Endodermal cell (in vitro differentiated cells): ENCODE measurements at regions not wholly inside any gene's neighbourhood (a gene's known extent, or its start where the extent isn't known, plus 50 kb on each side); places are given as distances from the start of the nearest gene placed in this dataset.

Experiments used
- DNase-seq: peaks from one replicate; pipeline ENCODE4 v3.0.0-alpha.2; 2017
- H3K27ac ChIP-seq: 2 replicates; pipeline ENCODE4 v1.5.1; 2013; ENCODE audit warnings: mild to moderate bottlenecking, low read depth, low read length, moderate library complexity
- H3K27me3 ChIP-seq: 2 replicates; pipeline ENCODE4 v1.6.1; 2013; ENCODE audit warnings: mild to moderate bottlenecking, low read length, moderate library complexity; ENCODE audit not compliant: insufficient read depth, control insufficient read depth, poor library complexity, severe bottlenecking
- H3K36me3 ChIP-seq: 2 replicates; pipeline ENCODE4 v1.7.0; 2013; ENCODE audit warnings: mild to moderate bottlenecking, low read length, moderate library complexity; ENCODE audit not compliant: control insufficient read depth, insufficient read depth
- H3K4me1 ChIP-seq: one replicate; pipeline ENCODE4 v1.7.0; 2013; ENCODE audit warnings: low read length; ENCODE audit not compliant: control insufficient read depth, insufficient read depth
- H3K4me3 ChIP-seq: 2 replicates; pipeline ENCODE4 v1.5.1; 2013; ENCODE audit warnings: mild to moderate bottlenecking, low read length, moderate library complexity
- H3K9ac ChIP-seq: 2 replicates; pipeline ENCODE4 v1.6.1; 2013; ENCODE audit warnings: mild to moderate bottlenecking, low read length, moderate library complexity; ENCODE audit not compliant: poor library complexity, severe bottlenecking; ENCODE audit errors: extremely low read depth
- H3K9me3 ChIP-seq: 2 replicates; pipeline ENCODE4 v1.6.1; 2013; ENCODE audit warnings: mild to moderate bottlenecking, low read length, moderate library complexity; ENCODE audit not compliant: control insufficient read depth
- H3K27ac Mint-ChIP-seq: 2 replicates; pipeline ENCODE4 v1.8.0; 2020; ENCODE audit warnings: mixed read lengths
- H3K27me3 Mint-ChIP-seq: 2 replicates; pipeline ENCODE4 v1.8.0; 2021; ENCODE audit warnings: mild to moderate bottlenecking, mixed read lengths; ENCODE audit not compliant: insufficient read depth
- H3K36me3 Mint-ChIP-seq: 2 replicates; pipeline ENCODE4 v1.8.0; 2020; ENCODE audit warnings: low read depth, mixed read lengths
- H3K4me1 Mint-ChIP-seq: 2 replicates; pipeline ENCODE4 v1.8.0; 2020; ENCODE audit warnings: mixed read lengths
- H3K4me3 Mint-ChIP-seq: 2 replicates; pipeline ENCODE4 v1.8.0; 2020; ENCODE audit warnings: mild to moderate bottlenecking, moderate library complexity, mixed read lengths
- H3K9me3 Mint-ChIP-seq: 2 replicates; pipeline ENCODE4 v1.8.0; 2020; ENCODE audit warnings: mild to moderate bottlenecking, mixed read lengths
- CTCF ChIP-seq: fragments of 200-600 bp; sonication (generic); conservative IDR thresholded peaks from 2 replicates; pipeline ENCODE4 v1.5.0; 2021; ENCODE audit warnings: antibody characterized with exemption, mild to moderate bottlenecking
- WGBS, 2 experiments: methylation state at CpG; one replicate each; pipeline versions ENCODE4 v1.1.5 to v1.1.7; 2013; ENCODE audit warnings: missing lambda C conversion rate in 2 of 2, mixed read lengths in 1 of 2; ENCODE audit not compliant: insufficient coverage in 1 of 2, insufficient read length in 1 of 2; 5-methylcytosine and 5-hydroxymethylcytosine counted together

GRCh38 chr2:156748221-156748620 lies 312.0 kb downstream of the GPD2 start:
- no peaks in the 10 kb centered on the region for H3K9me3 ChIP-seq
- Mint-ChIP-seq H3K27me3 (no peaks in the 10 kb centered on the region), H3K4me1 (peaks cover 46% of the 10 kb centered on the region), H3K27ac (no peak overlapping the region), H3K9me3 (peaks cover 1% of the 10 kb centered on the region), H3K4me3 (no peak overlapping the region), H3K36me3 (peaks cover 5% of the 10 kb centered on the region)
- no peak overlapping the region for H3K9ac ChIP-seq
- no peak for DNase-seq
- no peak overlapping the region for H3K4me3 ChIP-seq
- WGBS, 2 experiments, result 82 to 86% methylated on average over 4 to 5 of the region's 5 CpGs
- peaks cover 15% of the 10 kb centered on the region for H3K36me3 ChIP-seq
- peaks cover 10% of the 10 kb centered on the region for H3K4me1 ChIP-seq
- no peak overlapping the region for H3K27ac ChIP-seq
- no peak for TF ChIP-seq CTCF
- no peaks in the 10 kb centered on the region for H3K27me3 ChIP-seq

- 81 to 96% methylated on average over 2 of the region's 2 CpGs for WGBS, 2 experiments
- no peak for TF ChIP-seq CTCF
- Mint-ChIP-seq H3K27me3 (no peaks in the 10 kb centered on the region), H3K9me3 (peaks cover 1% of the 10 kb centered on the region), H3K36me3 (peaks cover 7% of the 10 kb centered on the region), H3K4me1 (peaks cover 32% of the 10 kb centered on the region), H3K4me3 (no peak overlapping the region), H3K27ac (no peak overlapping the region)
- Histone ChIP-seq H3K4me3 (no peak overlapping the region), H3K36me3 (peaks cover 11% of the 10 kb centered on the region), H3K4me1 (peaks cover 8% of the 10 kb centered on the region), H3K9me3 (no peaks in the 10 kb centered on the region), H3K27me3 (no peaks in the 10 kb centered on the region), H3K27ac (no peak overlapping the region), H3K9ac (no peak overlapping the region)
- no peak for DNase-seq
These were observed 315.9 kb downstream of the GPD2 start for GRCh38 chr2:156752042-156752441.

- H3K27me3 Mint-ChIP-seq, result no peaks in the 10 kb centered on the region
- H3K27ac ChIP-seq, result no peak overlapping the region
- no peaks in the 10 kb centered on the region for H3K27me3 ChIP-seq
- H3K4me3 Mint-ChIP-seq, result no peak overlapping the region
- peaks cover 1% of the 10 kb centered on the region for H3K9me3 Mint-ChIP-seq
- H3K36me3 ChIP-seq, result peaks cover 11% of the 10 kb centered on the region
- peaks cover 22% of the 10 kb centered on the region for H3K4me1 Mint-ChIP-seq
- peaks cover 8% of the 10 kb centered on the region for H3K4me1 ChIP-seq
- 92 to 100% methylated on average over 1 of the region's 1 CpG for WGBS, 2 experiments
- no peak for TF ChIP-seq CTCF
- peaks cover 7% of the 10 kb centered on the region for H3K36me3 Mint-ChIP-seq
- H3K9ac ChIP-seq, result no peak overlapping the region
- DNase-seq, result no peak
- no peak overlapping the region for H3K27ac Mint-ChIP-seq
- no peaks in the 10 kb centered on the region for H3K9me3 ChIP-seq
- H3K4me3 ChIP-seq, result no peak overlapping the region
These were observed 317.6 kb downstream of the GPD2 start for GRCh38 chr2:156753766-156754165.
